Stomach (tissue), 8 donors: ENCODE measurements at regions not wholly inside any gene's neighbourhood (a gene's known extent, or its start where the extent isn't known, plus 50 kb on each side); places are given as distances from the start of the nearest gene placed in this dataset.

Experiments
- DNase-seq, 2 donors: peaks; one replicate each; pipeline versions ENCODE4 v3.0.0 to v3.0.0-alpha.2; 2013 to 2019
- H3K27ac ChIP-seq, 5 donors: fragments of 200-600 bp in 4 of 5; sonication (generic) in 4 of 5; one replicate each; pipeline ENCODE4 v1.5.1; 2013 to 2019; ENCODE audit warnings: mild to moderate bottlenecking in 1 of 5, moderate library complexity in 1 of 5
- H3K27me3 ChIP-seq, 3 donors: fragments of 200-600 bp; sonication (generic); one replicate each; pipeline ENCODE4 v1.5.1; 2017 to 2019; ENCODE audit warnings: mixed run types in 1 of 3
- H3K36me3 ChIP-seq, 4 donors: fragments of 200-600 bp; sonication (generic); 1 replicate in 3 of 4; 2 replicates in 1 of 4; pipeline ENCODE4 v1.5.1; 2016 to 2019
- H3K4me1 ChIP-seq, 4 donors: fragments of 200-600 bp; sonication (generic); one replicate each; pipeline ENCODE4 v1.5.1; 2016 to 2019
- H3K4me3 ChIP-seq, 4 donors: fragments of 200-600 bp; sonication (generic) in 3 of 4; one replicate each; pipeline ENCODE4 v1.5.1; 2016 to 2019; ENCODE audit warnings: mild to moderate bottlenecking in 1 of 4
- H3K9me3 ChIP-seq, 4 donors: fragments of 200-600 bp; sonication (generic); one replicate each; pipeline ENCODE4 v1.5.1; 2016 to 2019
- EP300 ChIP-seq: sonication (generic); formaldehyde crosslinking; IDR thresholded peaks from one replicate; pipeline ENCODE4 v1.6.1; 2017; ENCODE audit warnings: antibody characterized with exemption
- POLR2A ChIP-seq, 4 donors: fragments of 450-650 bp; IDR thresholded peaks; one replicate each; pipeline ENCODE4 v1.6.1; 2016; ENCODE audit warnings: antibody characterized with exemption in 4 of 4, control low read depth in 2 of 4, mild to moderate bottlenecking in 1 of 4, moderate library complexity in 1 of 4
- POLR2AphosphoS5 ChIP-seq, 3 donors: sonication (generic); formaldehyde crosslinking; IDR thresholded peaks; one replicate each; pipeline ENCODE4 v1.6.1; 2016; ENCODE audit warnings: antibody characterized with exemption in 3 of 3
- WGBS, 5 donors: extraction: QIAGEN DNeasy Blood & Tissue Kit in 3 of 5; methylation state at CpG; one replicate each; pipeline versions ENCODE4 v1.1.5 to v1.1.7; 2013 to 2018; 5-methylcytosine and 5-hydroxymethylcytosine counted together
- intact Hi-C: fragments of 100-400 bp; cut with DNase I; formaldehyde crosslinking; loops from one replicate; pipeline ENCODE4 v1.15.1; 2023; ENCODE audit warnings: low total_unique reads
- TF ChIP-seq, protein P1 (sequence below), 7 experiments: fragments of 450-650 bp in 4 of 7; fragments of 200-600 bp in 3 of 7; sonication (generic) in 3 of 7; IDR thresholded peaks; one replicate each; pipeline ENCODE4 v1.5.1; 2016 to 2019; ENCODE audit warnings: antibody characterized with exemption in 7 of 7, control low read depth in 2 of 7, mild to moderate bottlenecking in 1 of 7
- donor health status: healthy with polysubstance abuse.
- donor health status: Bipolar disorder and iron deficiency.
- donor health status: healthy.

DNA sequence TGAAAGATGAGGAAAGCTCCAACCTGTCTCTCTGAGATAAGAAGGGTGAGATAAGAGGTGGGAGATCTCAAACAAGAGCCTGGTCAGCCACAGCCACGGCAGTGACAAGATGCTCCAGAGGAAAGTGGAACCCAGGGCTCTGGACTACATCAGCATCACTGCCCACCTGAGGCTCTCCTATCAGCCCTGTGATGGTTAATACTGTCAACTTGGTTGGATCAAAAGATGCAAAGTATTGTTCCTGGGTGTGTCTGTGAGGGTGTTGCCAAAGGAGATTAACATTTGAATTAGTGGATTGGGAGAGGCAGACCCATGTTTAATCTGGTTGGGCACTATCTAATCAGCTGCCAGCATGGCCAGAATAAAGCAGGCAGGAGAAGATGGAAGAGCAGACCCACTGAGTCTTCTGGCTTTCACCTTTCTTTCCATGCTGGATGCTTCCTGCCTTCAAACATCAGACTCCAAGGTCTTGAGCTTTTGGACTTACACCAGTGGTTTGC is 476.6 kb upstream of the NBEA start:
- 39 to 72% (median 57%) methylated on average over 1 of the region's 1 CpG for WGBS, 5 donors

DNA sequence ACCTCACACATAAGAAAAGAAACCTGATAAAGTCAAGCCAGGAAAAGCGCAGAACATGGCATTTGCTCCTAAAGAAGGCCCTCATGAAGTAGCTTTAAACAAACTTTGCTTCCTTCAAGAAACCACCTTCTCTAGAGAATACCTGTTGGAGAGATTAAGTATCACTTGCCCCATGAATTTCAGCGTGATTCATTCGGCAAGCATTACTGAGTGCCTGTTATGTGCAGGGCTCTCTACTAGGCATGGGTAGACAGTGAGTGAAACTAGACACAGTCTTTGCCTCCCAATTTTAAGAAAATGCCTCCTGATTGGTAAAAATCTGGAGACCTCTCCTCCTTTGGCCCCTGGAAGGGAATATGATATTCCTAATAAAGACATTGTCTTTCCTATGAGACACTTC is 475.8 kb upstream of the NBEA start:
- no peak overlapping the region for H3K27ac ChIP-seq
- 85 to 97% (median 93%) methylated on average over 3 of the region's 3 CpGs for WGBS, 5 donors
- H3K9me3 ChIP-seq: no peaks in the 10 kb centered on the region
- no peaks in the 10 kb centered on the region for H3K27me3 ChIP-seq
- H3K4me1 ChIP-seq: peaks cover 4 to 52% (median 25%) of the 10 kb centered on the region in 4 donors
- no peaks in the 10 kb centered on the region for H3K36me3 ChIP-seq
- intact Hi-C loops: loop anchor here (10.0 kb wide), 1 partner anchor 92 kb away; no protein-coding TSS in a partner anchor
- no peak for DNase-seq
- H3K4me3 ChIP-seq: no peak overlapping the region
- TF ChIP-seq POLR2AphosphoS5 (IDR thresholded peaks at IDR 0.05): no peak

More for the DNA sequence above, 476.6 kb upstream of the NBEA start:
- Histone ChIP-seq H3K9me3 (no peaks in the 10 kb centered on the region), H3K27ac (no peak overlapping the region), H3K27me3 (no peaks in the 10 kb centered on the region), H3K4me3 (no peak overlapping the region), H3K36me3 (no peaks in the 10 kb centered on the region), H3K4me1 (peaks cover 4 to 52% (median 25%) of the 10 kb centered on the region in 4 donors)
- DNase-seq: no peak
- intact Hi-C loops: loop anchor here (10.0 kb wide), 1 partner anchor 91 kb away; no protein-coding TSS in a partner anchor
- TF ChIP-seq, protein P1, sequence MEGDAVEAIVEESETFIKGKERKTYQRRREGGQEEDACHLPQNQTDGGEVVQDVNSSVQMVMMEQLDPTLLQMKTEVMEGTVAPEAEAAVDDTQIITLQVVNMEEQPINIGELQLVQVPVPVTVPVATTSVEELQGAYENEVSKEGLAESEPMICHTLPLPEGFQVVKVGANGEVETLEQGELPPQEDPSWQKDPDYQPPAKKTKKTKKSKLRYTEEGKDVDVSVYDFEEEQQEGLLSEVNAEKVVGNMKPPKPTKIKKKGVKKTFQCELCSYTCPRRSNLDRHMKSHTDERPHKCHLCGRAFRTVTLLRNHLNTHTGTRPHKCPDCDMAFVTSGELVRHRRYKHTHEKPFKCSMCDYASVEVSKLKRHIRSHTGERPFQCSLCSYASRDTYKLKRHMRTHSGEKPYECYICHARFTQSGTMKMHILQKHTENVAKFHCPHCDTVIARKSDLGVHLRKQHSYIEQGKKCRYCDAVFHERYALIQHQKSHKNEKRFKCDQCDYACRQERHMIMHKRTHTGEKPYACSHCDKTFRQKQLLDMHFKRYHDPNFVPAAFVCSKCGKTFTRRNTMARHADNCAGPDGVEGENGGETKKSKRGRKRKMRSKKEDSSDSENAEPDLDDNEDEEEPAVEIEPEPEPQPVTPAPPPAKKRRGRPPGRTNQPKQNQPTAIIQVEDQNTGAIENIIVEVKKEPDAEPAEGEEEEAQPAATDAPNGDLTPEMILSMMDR (IDR thresholded peaks at IDR 0.05): no peak
- no peak for TF ChIP-seq POLR2AphosphoS5 (IDR thresholded peaks at IDR 0.05)
- TF ChIP-seq POLR2A (IDR thresholded peaks at IDR 0.05): no peak
- no peak for TF ChIP-seq EP300

DNA sequence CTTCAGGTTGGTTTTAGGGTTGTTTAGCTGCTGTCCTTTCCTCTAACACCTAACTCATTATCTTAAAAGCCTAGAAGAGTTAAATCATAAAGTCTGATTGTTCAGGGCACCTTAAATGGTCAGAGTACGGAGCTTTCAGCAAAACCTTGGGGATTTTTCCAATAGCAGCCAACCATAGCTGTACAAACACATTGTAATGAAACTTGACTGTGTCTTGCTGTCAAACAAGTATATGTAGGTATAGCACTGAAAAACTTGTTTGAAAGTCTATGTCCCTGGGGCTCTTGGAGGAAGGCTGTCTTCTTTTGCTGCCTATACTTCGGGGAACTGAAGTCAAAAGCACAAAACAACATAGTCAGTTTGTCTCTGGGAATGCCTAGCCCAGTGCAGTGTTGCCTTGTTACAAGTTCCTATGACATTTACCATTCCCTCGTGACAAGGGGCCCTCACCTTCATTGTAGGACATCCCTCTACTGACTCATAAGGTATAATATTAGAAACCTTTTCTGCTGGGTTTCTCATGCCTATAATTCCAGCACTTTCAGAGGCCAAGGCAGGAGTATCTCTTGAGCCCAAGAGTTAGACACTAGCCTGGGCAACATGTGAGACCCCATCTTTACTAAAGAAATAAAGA is 474.5 kb upstream of the NBEA start:
- TF ChIP-seq, protein P1 (IDR thresholded peaks at IDR 0.05): no peak
- TF ChIP-seq POLR2A (IDR thresholded peaks at IDR 0.05): no peak
- peaks cover 4 to 52% (median 24%) of the 10 kb centered on the region in 4 donors for H3K4me1 ChIP-seq
- H3K9me3 ChIP-seq: no peaks in the 10 kb centered on the region
- peak in 1 of 2 donors; percentile 24 for DNase-seq
- no peak overlapping the region for H3K4me3 ChIP-seq
- H3K27ac ChIP-seq: no peak overlapping the region
- intact Hi-C loops: loop anchor here (10.0 kb wide), 1 partner anchor 93 kb away; no protein-coding TSS in a partner anchor
- no peaks in the 10 kb centered on the region for H3K36me3 ChIP-seq
- WGBS, 5 donors: 61 to 77% (median 66%) methylated on average over 3 of the region's 3 CpGs
- no peaks in the 10 kb centered on the region for H3K27me3 ChIP-seq

DNA sequence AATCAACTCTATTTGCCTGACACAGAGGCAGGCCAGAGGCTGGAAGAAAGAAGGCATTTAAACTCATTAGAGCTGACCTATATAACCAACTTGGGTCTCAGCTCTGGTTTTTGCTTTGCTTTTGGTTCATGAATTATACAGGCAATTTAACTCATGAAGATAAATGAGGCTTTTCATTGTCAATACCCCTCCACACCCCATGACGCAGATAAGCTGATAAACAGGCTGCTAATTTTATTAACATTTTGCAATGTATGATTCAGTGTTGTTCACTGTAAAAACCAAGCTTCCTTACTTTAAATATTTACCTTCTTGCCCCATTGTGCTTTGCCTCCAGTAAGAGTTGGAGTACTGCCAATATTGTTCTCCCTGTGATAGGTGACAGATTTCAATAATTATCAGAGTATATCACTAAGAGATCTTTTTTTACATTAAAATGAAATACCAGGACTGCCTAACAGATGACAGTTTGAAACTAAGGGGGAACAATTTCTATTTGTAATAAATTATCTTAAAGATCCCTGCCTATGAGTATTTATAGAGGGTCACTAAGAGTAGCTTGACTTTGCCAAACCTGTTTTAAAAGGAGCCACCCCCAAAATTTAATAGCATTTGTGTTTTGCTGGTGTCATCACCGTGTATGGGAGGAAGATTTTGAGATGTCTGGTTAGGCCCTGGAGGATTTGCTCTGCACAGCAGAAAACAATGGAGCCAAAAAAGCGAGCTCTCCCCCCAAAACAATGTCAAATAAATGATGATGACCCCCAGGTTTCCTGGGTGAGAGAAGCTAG is 472.7 kb upstream of the NBEA start:
- DNase-seq: peak in 1 of 2 donors; percentile 64
- intact Hi-C loops: loop anchor here (10.0 kb wide), 1 partner anchor 95 kb away; no protein-coding TSS in a partner anchor

DNA sequence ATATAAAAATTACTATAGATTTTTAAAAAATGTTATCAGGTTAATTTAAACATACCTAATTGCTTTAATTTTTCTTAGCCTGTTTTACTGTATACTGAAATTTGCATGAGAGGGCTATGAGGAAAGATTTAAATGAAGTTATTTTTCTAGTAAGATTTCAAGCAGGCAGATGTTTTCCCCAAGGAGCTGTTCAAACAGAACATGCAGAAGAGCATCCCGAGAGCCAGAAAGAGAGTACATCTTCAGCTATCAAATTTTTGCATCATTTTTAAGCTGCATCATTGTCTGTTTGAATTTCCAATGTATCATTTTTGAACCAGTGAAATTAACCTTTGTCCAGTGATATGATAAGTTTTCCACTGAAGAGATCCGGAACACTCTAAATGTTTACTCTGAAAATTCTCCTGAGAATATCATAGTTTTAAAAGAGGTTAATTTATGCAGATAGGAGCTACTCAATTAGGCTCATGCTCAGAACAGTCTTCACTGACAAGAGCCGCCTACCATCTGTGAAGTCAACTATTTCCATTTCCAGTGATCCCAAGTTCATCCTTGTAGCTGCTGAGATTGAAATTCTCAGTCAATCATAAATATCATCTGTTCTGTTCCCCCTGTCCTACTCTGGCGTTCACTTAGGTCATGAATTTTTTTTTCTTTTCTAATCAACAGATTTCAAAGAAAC is 467.7 kb upstream of the NBEA start:
- H3K27ac ChIP-seq: no peak overlapping the region
- 75 to 87% (median 76%) methylated on average over 4 of the region's 4 CpGs for WGBS, 5 donors
- intact Hi-C loops: no loop called here
- DNase-seq: no peak
- H3K36me3 ChIP-seq: no peaks in the 10 kb centered on the region
- TF ChIP-seq POLR2AphosphoS5 (IDR thresholded peaks at IDR 0.05) (no peak), POLR2A (IDR thresholded peaks at IDR 0.05) (no peak), EP300 (no peak)
- TF ChIP-seq, protein P1 (IDR thresholded peaks at IDR 0.05): no peak
- peaks cover 0 to 7% (median 3%) of the 10 kb centered on the region in 4 donors for H3K4me1 ChIP-seq
- no peaks in the 10 kb centered on the region for H3K9me3 ChIP-seq
- no peak overlapping the region for H3K4me3 ChIP-seq
- no peaks in the 10 kb centered on the region for H3K27me3 ChIP-seq

More for the DNA sequence above, 472.7 kb upstream of the NBEA start:
- Histone ChIP-seq H3K9me3 (no peaks in the 10 kb centered on the region), H3K4me1 (peaks cover 0 to 43% (median 21%) of the 10 kb centered on the region in 4 donors), H3K27me3 (no peaks in the 10 kb centered on the region), H3K4me3 (no peak overlapping the region), H3K27ac (peak overlapping the region in 4 of 5 donors; percentile 24 to 66 (median 29)), H3K36me3 (no peaks in the 10 kb centered on the region)
- TF ChIP-seq POLR2A (IDR thresholded peaks at IDR 0.05): no peak
- TF ChIP-seq EP300: no peak
- TF ChIP-seq POLR2AphosphoS5 (IDR thresholded peaks at IDR 0.05): peak in 2 of 3 donors; percentile 3 to 12
- WGBS, 5 donors: 38 to 72% (median 48%) methylated on average over 3 of the region's 3 CpGs
